A549 (cell line): ENCODE measurements at regions not wholly inside any gene's neighbourhood (a gene's known extent, or its start where the extent isn't known, plus 50 kb on each side); places are given as distances from the start of the nearest gene placed in this dataset.

ENCODE experiments used
- CHD2 ChIP-seq: fragments of 150-350 bp; IDR thresholded peaks from 2 replicates; pipeline ENCODE4 v1.6.1; 2014; ENCODE audit warnings: low read length; ENCODE audit not compliant: partially characterized antibody
- HDAC2 ChIP-seq: fragments of 200-600 bp; sonication (generic); IDR thresholded peaks from 2 replicates; pipeline ENCODE4 v1.6.1; 2016
- MYC ChIP-seq: IDR thresholded peaks from 2 replicates; pipeline ENCODE4 v1.6.1; 2012; ENCODE audit warnings: mild to moderate bottlenecking, inconsistent platforms, low read length, improper control_type of control experiment, borderline replicate concordance
- NFE2L2 ChIP-seq: fragments of 150-350 bp; conservative IDR thresholded peaks from 2 replicates; pipeline ENCODE4 v1.6.1; 2014; ENCODE audit warnings: low read length
- POLR2A ChIP-seq: IDR thresholded peaks from 2 replicates; pipeline ENCODE4 v1.6.1; 2012; ENCODE audit warnings: mild to moderate bottlenecking, low read length
- RAD21 ChIP-seq, 2 experiments: fragments of >200 bp in 1 of 2; sonication (Bioruptor Twin) in 1 of 2; formaldehyde crosslinking in 1 of 2; IDR thresholded peaks in 1 of 2; conservative IDR thresholded peaks in 1 of 2; 2 replicates in 1 of 2; 3 replicates in 1 of 2; pipeline ENCODE4 v1.6.1; 2012 to 2018; ENCODE audit warnings: inconsistent platforms in 1 of 2
- TP53 ChIP-seq: fragments of 250-450 bp; sonication (Bioruptor Pico); IDR thresholded peaks from 2 replicates; pipeline ENCODE4 v1.5.0; 2021; ENCODE audit warnings: mild to moderate bottlenecking, moderate library complexity
- USF2 ChIP-seq: fragments of 450-650 bp; IDR thresholded peaks from 2 replicates; pipeline ENCODE4 v1.6.1; 2014; ENCODE audit warnings: antibody characterized with exemption
- ZFP36 ChIP-seq: fragments of 450-650 bp; IDR thresholded peaks from 2 replicates; pipeline ENCODE4 v1.6.1; 2014; ENCODE audit warnings: borderline replicate concordance; ENCODE audit not compliant: partially characterized antibody
- TF ChIP-seq, protein P1 (sequence below): fragments of >200 bp; sonication (Bioruptor Twin); formaldehyde crosslinking; IDR thresholded peaks from 3 replicates; pipeline ENCODE4 v1.5.1; 2016

DNA sequence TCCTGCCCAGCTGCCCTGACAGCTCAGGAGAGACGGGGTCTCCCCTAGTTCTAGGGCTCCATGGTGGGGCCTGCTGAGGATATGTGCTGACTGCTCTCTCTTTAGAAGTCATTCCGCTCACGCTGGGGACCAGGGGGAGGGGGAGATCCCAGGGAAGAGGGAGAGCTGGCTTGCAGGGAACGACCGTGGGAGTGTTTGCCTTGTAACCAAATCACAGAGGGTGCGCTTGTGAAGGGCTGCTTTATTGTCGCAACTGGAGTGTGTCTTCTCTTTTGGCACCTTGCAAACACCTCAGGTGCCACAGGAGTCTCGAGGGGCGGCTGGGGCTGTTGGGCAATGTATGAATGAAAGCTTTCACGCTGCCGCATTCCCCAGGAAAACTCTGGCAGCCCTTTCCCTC is 531.3 kb upstream of the MKI67 start:
- no peak for TF ChIP-seq NFE2L2
- TF ChIP-seq, protein P1, sequence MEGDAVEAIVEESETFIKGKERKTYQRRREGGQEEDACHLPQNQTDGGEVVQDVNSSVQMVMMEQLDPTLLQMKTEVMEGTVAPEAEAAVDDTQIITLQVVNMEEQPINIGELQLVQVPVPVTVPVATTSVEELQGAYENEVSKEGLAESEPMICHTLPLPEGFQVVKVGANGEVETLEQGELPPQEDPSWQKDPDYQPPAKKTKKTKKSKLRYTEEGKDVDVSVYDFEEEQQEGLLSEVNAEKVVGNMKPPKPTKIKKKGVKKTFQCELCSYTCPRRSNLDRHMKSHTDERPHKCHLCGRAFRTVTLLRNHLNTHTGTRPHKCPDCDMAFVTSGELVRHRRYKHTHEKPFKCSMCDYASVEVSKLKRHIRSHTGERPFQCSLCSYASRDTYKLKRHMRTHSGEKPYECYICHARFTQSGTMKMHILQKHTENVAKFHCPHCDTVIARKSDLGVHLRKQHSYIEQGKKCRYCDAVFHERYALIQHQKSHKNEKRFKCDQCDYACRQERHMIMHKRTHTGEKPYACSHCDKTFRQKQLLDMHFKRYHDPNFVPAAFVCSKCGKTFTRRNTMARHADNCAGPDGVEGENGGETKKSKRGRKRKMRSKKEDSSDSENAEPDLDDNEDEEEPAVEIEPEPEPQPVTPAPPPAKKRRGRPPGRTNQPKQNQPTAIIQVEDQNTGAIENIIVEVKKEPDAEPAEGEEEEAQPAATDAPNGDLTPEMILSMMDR = no peak
- TF ChIP-seq USF2 = no peak
- no peak for TF ChIP-seq RAD21 (conservative IDR thresholded peaks at IDR 0.05 in 1 of 2, IDR thresholded peaks at IDR 0.05 in 1 of 2)
- TF ChIP-seq ZFP36 = no peak
- no peak for TF ChIP-seq TP53
- TF ChIP-seq POLR2A = no peak
- no peak for TF ChIP-seq MYC
- TF ChIP-seq HDAC2 = no peak
- TF ChIP-seq CHD2 = no peak
